ENCODE measurements at regions not wholly inside any gene's neighbourhood (a gene's known extent, or its start where the extent isn't known, plus 50 kb on each side); places are given as distances from the start of the nearest gene placed in this dataset.

DNA sequence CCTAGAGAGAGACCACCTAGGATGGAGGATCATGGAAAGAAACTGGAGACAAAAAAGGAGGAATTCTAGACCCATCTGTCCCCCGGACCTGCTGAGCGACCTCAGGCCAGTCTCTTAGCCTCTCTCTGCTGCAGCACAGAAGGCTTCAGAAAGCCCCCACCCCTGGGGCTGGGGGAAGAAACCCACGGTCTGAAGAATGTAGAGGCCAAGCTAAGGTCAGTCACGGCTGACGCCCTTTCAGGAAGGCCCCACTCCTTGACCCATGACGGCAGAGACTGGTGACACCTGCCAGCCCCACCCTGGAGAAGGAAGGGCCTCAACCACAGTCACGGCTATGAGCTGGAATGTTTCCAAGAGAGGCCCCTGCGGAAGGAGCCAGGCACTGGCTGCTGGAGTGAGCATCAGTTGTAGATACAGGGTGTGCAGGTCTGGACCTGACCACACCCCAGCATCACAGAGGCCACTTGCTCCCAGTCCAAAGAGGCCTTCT lies 120.5 kb upstream of the BOD1 start:
- no peak for TF ChIP-seq REST (IDR thresholded peaks at IDR 0.05; ENCODE audit: low read depth)
- 0 out of 2 replicates have a peak, but pooled peaks have one; percentile 29 for TF ChIP-seq EP300 (IDR thresholded peaks at IDR 0.05; ENCODE audit: borderline replicate concordance)
- no peak for TF ChIP-seq CEBPB (IDR thresholded peaks at IDR 0.05)
- no peak for TF ChIP-seq USF1 (IDR thresholded peaks at IDR 0.05)
- TF ChIP-seq FOXM1 (IDR thresholded peaks at IDR 0.05; ENCODE audit: borderline replicate concordance, low read depth), result no peak
